CD4-positive, alpha-beta T cell (primary cell): ENCODE measurements at regions not wholly inside any gene's neighbourhood (a gene's known extent, or its start where the extent isn't known, plus 50 kb on each side); places are given as distances from the start of the nearest gene placed in this dataset.

Source experiments
- ATAC-seq: fragments of 200-7000 bp; cut with Tn5 transposase; one replicate; pipeline ENCODE4 v1.10.0; 2022; ENCODE audit warnings: mild to moderate bottlenecking; ENCODE audit not compliant: poor library complexity
- CTCF ChIA-PET: fragments of 350-600 bp; sonication (Branson Sonifier 250); formaldehyde crosslinking; loops from one replicate; lab custom pipeline; 2021; ENCODE audit warnings: antibody characterized with exemption, inconsistent platforms; lab: Charles Lee
- POLR2A ChIA-PET: fragments of 350-600 bp; sonication (Branson Sonifier 250); formaldehyde crosslinking; loops from one replicate; lab custom pipeline; 2021; ENCODE audit warnings: antibody characterized with exemption, inconsistent platforms; lab: Charles Lee
- DNase-seq, 14 experiments: peaks; one replicate each; pipeline ENCODE4 v3.0.0-alpha.2; 2013 to 2020; ENCODE audit warnings: mixed read lengths in 2 of 14
- H3K27ac ChIP-seq, 2 donors: one replicate each; pipeline versions ENCODE4 v1.5.1 to v1.7.0; 2013; ENCODE audit warnings: low read length in 2 of 2, low read depth in 1 of 2, mild to moderate bottlenecking in 1 of 2
- H3K27me3 ChIP-seq, 2 experiments: 1 replicate in 1 of 2; 2 replicates in 1 of 2; pipeline versions ENCODE4 v1.6.1 to v1.7.0; 2013; ENCODE audit warnings: low read length in 2 of 2, control low read depth in 1 of 2, mild to moderate bottlenecking in 1 of 2, moderate library complexity in 1 of 2; ENCODE audit not compliant: insufficient read depth in 2 of 2, control insufficient read depth in 1 of 2
- H3K36me3 ChIP-seq: one replicate; pipeline ENCODE4 v1.6.1; 2013; ENCODE audit warnings: low read length, control low read depth; ENCODE audit not compliant: insufficient read depth
- H3K4me1 ChIP-seq: one replicate; pipeline ENCODE4 v1.6.1; 2013; ENCODE audit warnings: low read length, control low read depth; ENCODE audit not compliant: insufficient read depth
- H3K4me3 ChIP-seq: one replicate; pipeline ENCODE4 v1.5.1; 2013; ENCODE audit warnings: mild to moderate bottlenecking, low read length, moderate library complexity
- H3K9me3 ChIP-seq, 2 experiments: 1 replicate in 1 of 2; 2 replicates in 1 of 2; pipeline versions ENCODE4 v1.6.1 to v1.7.0; 2013; ENCODE audit warnings: low read length in 2 of 2, mild to moderate bottlenecking in 2 of 2, control low read depth in 1 of 2, moderate library complexity in 1 of 2; ENCODE audit not compliant: control insufficient read depth in 1 of 2, insufficient read depth in 1 of 2
- H3K27ac Mint-ChIP-seq: one replicate; pipeline ENCODE4 v1.8.0; 2020; ENCODE audit warnings: mixed read lengths
- H3K27me3 Mint-ChIP-seq: one replicate; pipeline ENCODE4 v1.8.0; 2021; ENCODE audit warnings: mixed read lengths
- H3K36me3 Mint-ChIP-seq: one replicate; pipeline ENCODE4 v1.8.0; 2021; ENCODE audit warnings: low read depth, mixed read lengths
- H3K4me1 Mint-ChIP-seq: one replicate; pipeline ENCODE4 v1.8.0; 2021; ENCODE audit warnings: low read depth, mixed read lengths
- H3K4me3 Mint-ChIP-seq: one replicate; pipeline ENCODE4 v1.8.0; 2020; ENCODE audit warnings: mild to moderate bottlenecking, mixed read lengths
- H3K9me3 Mint-ChIP-seq: one replicate; pipeline ENCODE4 v1.8.0; 2020; ENCODE audit warnings: mixed read lengths
- intact Hi-C, 2 experiments: fragments of 100-400 bp; cut with DNase I in 1 of 2; cut with micrococcal nuclease in 1 of 2; formaldehyde crosslinking; loops; one replicate each; pipeline versions ENCODE4 v1.15.1 to v1.9.0; 2023 to 2025; cut with DNase I, micrococcal nuclease
- TF ChIP-seq, protein P1 (sequence below): fragments of 200-600 bp; IDR thresholded peaks from one replicate; pipeline ENCODE4 v1.8.0; 2022; ENCODE audit warnings: antibody characterized with exemption, mild to moderate bottlenecking

GRCh38 chrX:76957485-76957884 is 489.7 kb upstream of the FGF16 start:
- peaks cover 3 to 4% of the 10 kb centered on the region in 2 experiments for H3K9me3 ChIP-seq
- Mint-ChIP-seq H3K27me3 (no peaks in the 10 kb centered on the region), H3K27ac (no peak overlapping the region), H3K36me3 (no peaks in the 10 kb centered on the region), H3K4me1 (no peaks in the 10 kb centered on the region), H3K4me3 (no peak overlapping the region), H3K9me3 (no peaks in the 10 kb centered on the region)
- H3K27me3 ChIP-seq: no peaks in the 10 kb centered on the region
- H3K27ac ChIP-seq: no peak overlapping the region
- TF ChIP-seq, protein P1, sequence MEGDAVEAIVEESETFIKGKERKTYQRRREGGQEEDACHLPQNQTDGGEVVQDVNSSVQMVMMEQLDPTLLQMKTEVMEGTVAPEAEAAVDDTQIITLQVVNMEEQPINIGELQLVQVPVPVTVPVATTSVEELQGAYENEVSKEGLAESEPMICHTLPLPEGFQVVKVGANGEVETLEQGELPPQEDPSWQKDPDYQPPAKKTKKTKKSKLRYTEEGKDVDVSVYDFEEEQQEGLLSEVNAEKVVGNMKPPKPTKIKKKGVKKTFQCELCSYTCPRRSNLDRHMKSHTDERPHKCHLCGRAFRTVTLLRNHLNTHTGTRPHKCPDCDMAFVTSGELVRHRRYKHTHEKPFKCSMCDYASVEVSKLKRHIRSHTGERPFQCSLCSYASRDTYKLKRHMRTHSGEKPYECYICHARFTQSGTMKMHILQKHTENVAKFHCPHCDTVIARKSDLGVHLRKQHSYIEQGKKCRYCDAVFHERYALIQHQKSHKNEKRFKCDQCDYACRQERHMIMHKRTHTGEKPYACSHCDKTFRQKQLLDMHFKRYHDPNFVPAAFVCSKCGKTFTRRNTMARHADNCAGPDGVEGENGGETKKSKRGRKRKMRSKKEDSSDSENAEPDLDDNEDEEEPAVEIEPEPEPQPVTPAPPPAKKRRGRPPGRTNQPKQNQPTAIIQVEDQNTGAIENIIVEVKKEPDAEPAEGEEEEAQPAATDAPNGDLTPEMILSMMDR: no peak
- H3K4me3 ChIP-seq: no peak overlapping the region
- H3K4me1 ChIP-seq: no peaks in the 10 kb centered on the region
- DNase-seq: no peak
- no peaks in the 10 kb centered on the region for H3K36me3 ChIP-seq
- CTCF ChIA-PET: no interaction called here
- ATAC-seq: no peak
- POLR2A ChIA-PET: no interaction called here
- intact Hi-C loops: no loop called here

- no peaks in the 10 kb centered on the region for H3K9me3 Mint-ChIP-seq
- POLR2A ChIA-PET: no interaction called here
- Histone ChIP-seq H3K9me3 (no peaks in the 10 kb centered on the region), H3K4me3 (no peak overlapping the region), H3K27ac (no peak overlapping the region), H3K36me3 (no peaks in the 10 kb centered on the region), H3K27me3 (no peaks in the 10 kb centered on the region), H3K4me1 (no peaks in the 10 kb centered on the region)
- ATAC-seq (no peak), DNase-seq (no peak)
- H3K36me3 Mint-ChIP-seq: no peaks in the 10 kb centered on the region
- H3K27me3 Mint-ChIP-seq: no peaks in the 10 kb centered on the region
- H3K4me3 Mint-ChIP-seq: no peak overlapping the region
- CTCF ChIA-PET: no interaction called here
- intact Hi-C loops: no loop called here
- H3K4me1 Mint-ChIP-seq: no peaks in the 10 kb centered on the region
- no peak overlapping the region for H3K27ac Mint-ChIP-seq
- TF ChIP-seq, protein P1: no peak
These were observed 475.5 kb upstream of the FGF16 start for GRCh38 chrX:76971393-76972376.

- TF ChIP-seq, protein P1: no peak
- peaks cover 5% of the 10 kb centered on the region for H3K27me3 Mint-ChIP-seq
- ChIA-PET CTCF (no interaction called here), POLR2A (no interaction called here)
- H3K36me3 ChIP-seq: no peaks in the 10 kb centered on the region
- H3K27ac ChIP-seq: no peak overlapping the region
- intact Hi-C loops: no loop called here
- no peaks in the 10 kb centered on the region for H3K27me3 ChIP-seq
- no peaks in the 10 kb centered on the region for H3K9me3 ChIP-seq
- ATAC-seq: no peak
- no peak for DNase-seq
- no peaks in the 10 kb centered on the region for H3K4me1 ChIP-seq
- no peaks in the 10 kb centered on the region for H3K36me3 Mint-ChIP-seq
- H3K4me1 Mint-ChIP-seq: no peaks in the 10 kb centered on the region
- H3K27ac Mint-ChIP-seq: no peak overlapping the region
- no peak overlapping the region for H3K4me3 ChIP-seq
- H3K4me3 Mint-ChIP-seq: no peak overlapping the region
- H3K9me3 Mint-ChIP-seq: no peaks in the 10 kb centered on the region
These were observed 469.7 kb upstream of the FGF16 start for GRCh38 chrX:76977452-76977851.
